GM23248 (cell line): ENCODE measurements at regions not wholly inside any gene's neighbourhood (a gene's known extent, or its start where the extent isn't known, plus 50 kb on each side); places are given as distances from the start of the nearest gene placed in this dataset.

ENCODE experiments used
- DNase-seq: peaks from one replicate; pipeline ENCODE4 v3.0.0-alpha.2; 2015
- H2AFZ ChIP-seq: fragments of 200-600 bp; sonication (generic); 2 replicates; pipeline ENCODE4 v1.6.1; 2016; ENCODE audit warnings: antibody characterized with exemption
- H3F3A ChIP-seq: fragments of 200-600 bp; sonication (generic); 2 replicates; pipeline ENCODE4 v1.6.1; 2016; ENCODE audit warnings: mild to moderate bottlenecking, antibody characterized with exemption, mixed run types; ENCODE audit not compliant: insufficient read depth
- H3K27ac ChIP-seq: fragments of 200-600 bp; sonication (generic); 2 replicates; pipeline ENCODE4 v1.5.1; 2016; ENCODE audit warnings: mild to moderate bottlenecking
- H3K27me3 ChIP-seq: fragments of 200-600 bp; sonication (generic); replicated peaks from 2 replicates; pipeline ENCODE4 v1.6.1; 2016; ENCODE audit warnings: mild to moderate bottlenecking; ENCODE audit not compliant: insufficient read depth
- H3K36me3 ChIP-seq: fragments of 200-600 bp; sonication (generic); 2 replicates; pipeline ENCODE4 v1.6.1; 2016; ENCODE audit warnings: low read depth, mild to moderate bottlenecking
- H3K4me1 ChIP-seq: fragments of 200-600 bp; sonication (generic); 2 replicates; pipeline ENCODE4 v1.6.1; 2016; ENCODE audit warnings: mild to moderate bottlenecking; ENCODE audit not compliant: insufficient read depth
- H3K4me2 ChIP-seq: fragments of 200-600 bp; sonication (generic); one replicate; pipeline ENCODE4 v1.6.1; 2016; ENCODE audit warnings: mild to moderate bottlenecking; ENCODE audit not compliant: unreplicated experiment
- H3K4me3 ChIP-seq: fragments of 200-600 bp; sonication (generic); 2 replicates; pipeline ENCODE4 v1.5.1; 2016; ENCODE audit warnings: mild to moderate bottlenecking
- H3K79me2 ChIP-seq: fragments of 200-600 bp; sonication (generic); 2 replicates; pipeline ENCODE4 v1.6.1; 2016; ENCODE audit warnings: mild to moderate bottlenecking; ENCODE audit not compliant: insufficient read depth
- H3K9ac ChIP-seq: fragments of 200-600 bp; sonication (generic); 2 replicates; pipeline ENCODE4 v1.6.1; 2016; ENCODE audit warnings: mild to moderate bottlenecking
- H3K9me2 ChIP-seq: fragments of 200-600 bp; sonication (generic); 2 replicates; pipeline ENCODE4 v1.6.1; 2016; ENCODE audit warnings: mixed run types, mild to moderate bottlenecking, moderate library complexity; ENCODE audit not compliant: insufficient read depth
- H3K9me3 ChIP-seq: fragments of 200-600 bp; sonication (generic); one replicate; pipeline ENCODE4 v1.6.1; 2017; ENCODE audit warnings: low read depth
- H4K20me1 ChIP-seq: fragments of 200-600 bp; sonication (generic); 2 replicates; pipeline ENCODE4 v1.6.0; 2016; ENCODE audit not compliant: insufficient read depth
- EZH2 ChIP-seq: fragments of 200-600 bp; sonication (generic); IDR thresholded peaks from 2 replicates; pipeline ENCODE4 v1.6.1; 2018; ENCODE audit warnings: antibody characterized with exemption, mild to moderate bottlenecking; ENCODE audit not compliant: insufficient read depth, poor library complexity, severe bottlenecking
- EZH2phosphoT487 ChIP-seq: fragments of 200-600 bp; sonication (generic); IDR thresholded peaks from 2 replicates; pipeline ENCODE4 v1.6.1; 2018; ENCODE audit warnings: antibody characterized with exemption, moderate library complexity, mild to moderate bottlenecking, low read depth; ENCODE audit not compliant: insufficient read depth
- WGBS, 2 experiments: methylation state at CpG; one replicate each; pipeline ENCODE4 v1.1.6; 2015 to 2017; ENCODE audit warnings: low lambda C conversion rate in 2 of 2, low coverage in 1 of 2; ENCODE audit errors: missing lambda C conversion rate in 2 of 2; 5-methylcytosine and 5-hydroxymethylcytosine counted together
- in situ Hi-C: fragments of 300-500 bp; cut with MboI; formaldehyde crosslinking; loops from 2 replicates; pipeline ENCODE4 v1.15.0; 2020

GRCh38 chr1:193592317-193592716 is 405.9 kb upstream of the B3GALT2 start:
- in situ Hi-C loops, result no loop called here
- Histone ChIP-seq H3K9ac (no peak overlapping the region), H3K27me3 (no peaks in the 10 kb centered on the region; the same call in 1 of the 2 replicates), H3K9me3 (no peaks in the 10 kb centered on the region), H3K4me3 (no peak overlapping the region), H4K20me1 (no peaks in the 10 kb centered on the region), H2AFZ (no peak overlapping the region), H3F3A (no peaks in the 10 kb centered on the region), H3K36me3 (no peaks in the 10 kb centered on the region), H3K27ac (no peak overlapping the region), H3K9me2 (no peaks in the 10 kb centered on the region), H3K4me2 (no peak overlapping the region), H3K4me1 (no peaks in the 10 kb centered on the region), H3K79me2 (no peaks in the 10 kb centered on the region)
- 1 to 3% methylated on average over 2 of the region's 2 CpGs for WGBS, 2 experiments
- TF ChIP-seq EZH2phosphoT487 (no peak), EZH2 (no peak)
- DNase-seq, result no peak

- H3K27ac ChIP-seq, result no peak overlapping the region
- H3K9ac ChIP-seq, result no peak overlapping the region
- H4K20me1 ChIP-seq, result no peaks in the 10 kb centered on the region
- no peaks in the 10 kb centered on the region for H3K79me2 ChIP-seq
- in situ Hi-C loops, result no loop called here
- H3K9me3 ChIP-seq, result no peaks in the 10 kb centered on the region
- H3K4me1 ChIP-seq, result no peaks in the 10 kb centered on the region
- no peaks in the 10 kb centered on the region; the same call in 1 of the 2 replicates for H3K27me3 ChIP-seq
- DNase-seq, result no peak
- no peak overlapping the region for H3K4me2 ChIP-seq
- H2AFZ ChIP-seq, result no peak overlapping the region
- no peak for TF ChIP-seq EZH2phosphoT487
- TF ChIP-seq EZH2, result no peak
- H3K4me3 ChIP-seq, result no peak overlapping the region
- no peaks in the 10 kb centered on the region for H3F3A ChIP-seq
- no peaks in the 10 kb centered on the region for H3K36me3 ChIP-seq
- no peaks in the 10 kb centered on the region for H3K9me2 ChIP-seq
Observed at GRCh38 chr1:193590102-193590501, 403.7 kb upstream of the B3GALT2 start.

DNA sequence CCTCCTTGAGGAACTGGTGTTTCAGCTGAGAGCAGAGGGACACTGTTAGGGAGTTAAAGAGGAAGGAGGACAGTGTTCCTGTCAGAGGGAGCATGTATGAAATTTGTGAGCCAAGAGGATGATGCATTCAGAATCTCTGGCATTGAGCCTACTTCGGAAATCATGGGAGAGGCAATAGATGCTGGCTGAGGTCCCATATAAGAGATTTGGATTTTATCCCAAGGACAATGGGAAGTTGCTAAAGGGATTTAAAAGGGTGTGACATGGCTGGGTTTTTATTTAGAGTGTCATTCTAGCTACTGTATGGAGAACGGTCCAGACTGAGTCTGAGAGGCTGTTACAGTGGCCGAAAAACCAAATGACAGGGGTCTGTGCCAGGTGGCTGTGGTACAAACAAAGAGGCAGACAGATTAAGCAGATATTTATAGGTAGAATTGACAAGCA is 403.2 kb upstream of the B3GALT2 start:
- Histone ChIP-seq H2AFZ (no peak overlapping the region), H3F3A (no peaks in the 10 kb centered on the region), H3K9me2 (no peaks in the 10 kb centered on the region), H3K27me3 (no peaks in the 10 kb centered on the region; the same call in 1 of the 2 replicates), H3K4me2 (no peak overlapping the region), H3K4me1 (no peaks in the 10 kb centered on the region), H3K9ac (no peak overlapping the region), H3K79me2 (no peaks in the 10 kb centered on the region), H3K4me3 (no peak overlapping the region), H3K9me3 (no peaks in the 10 kb centered on the region), H3K27ac (no peak overlapping the region), H3K36me3 (no peaks in the 10 kb centered on the region), H4K20me1 (no peaks in the 10 kb centered on the region)
- WGBS, 2 experiments, result 3 to 6% methylated on average over 3 of the region's 3 CpGs
- DNase-seq, result peak; percentile 17
- in situ Hi-C loops, result no loop called here
- TF ChIP-seq EZH2, result no peak
- no peak for TF ChIP-seq EZH2phosphoT487

DNA sequence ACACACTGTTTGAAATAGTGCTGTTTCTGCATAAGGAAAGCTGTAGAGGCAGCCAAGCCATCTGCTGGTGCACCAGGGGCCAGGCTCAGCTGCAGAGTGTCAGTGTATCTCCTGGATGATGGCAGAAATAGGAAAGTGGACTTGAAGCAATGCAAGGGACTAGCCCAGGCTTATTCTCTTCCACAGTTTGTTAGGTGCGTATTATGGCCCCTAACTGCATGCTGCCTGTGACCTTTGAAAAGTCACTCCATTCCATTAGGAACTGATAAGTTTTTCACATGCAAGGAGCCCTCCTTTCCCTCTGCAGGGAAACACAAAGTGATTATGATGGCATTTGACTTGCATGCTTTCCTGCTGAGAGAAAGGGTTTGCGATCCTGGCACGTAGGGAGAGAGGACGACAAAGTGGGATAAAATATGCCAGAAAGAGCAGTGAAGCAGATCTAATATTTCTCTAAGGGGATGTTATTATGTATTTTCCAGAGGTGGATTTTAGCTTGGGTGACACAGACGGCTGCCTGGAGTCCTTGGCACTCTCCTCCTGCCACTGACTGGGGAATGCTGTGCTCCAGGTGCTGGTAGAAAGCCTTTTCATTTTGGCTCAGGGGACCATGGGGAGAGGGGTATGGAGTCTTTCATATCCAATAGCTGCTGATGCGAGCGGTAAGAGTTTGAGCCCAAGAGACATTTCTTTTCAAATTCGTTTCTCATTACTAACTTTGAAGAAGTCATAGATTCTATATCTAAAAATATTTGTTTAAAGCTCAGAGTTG is 402.1 kb upstream of the B3GALT2 start:
- 44 to 45% methylated on average over 8 of the region's 8 CpGs for WGBS, 2 experiments
- Histone ChIP-seq H3K4me3 (no peak overlapping the region), H3K9ac (no peak overlapping the region), H3K9me3 (no peaks in the 10 kb centered on the region), H3K79me2 (no peaks in the 10 kb centered on the region), H3K27ac (no peak overlapping the region), H3K27me3 (no peaks in the 10 kb centered on the region; the same call in 1 of the 2 replicates), H2AFZ (no peak overlapping the region), H3F3A (no peaks in the 10 kb centered on the region), H3K4me1 (no peaks in the 10 kb centered on the region), H4K20me1 (no peaks in the 10 kb centered on the region), H3K36me3 (no peaks in the 10 kb centered on the region), H3K4me2 (no peak overlapping the region), H3K9me2 (no peaks in the 10 kb centered on the region)
- in situ Hi-C loops, result no loop called here
- no peak for DNase-seq
- TF ChIP-seq EZH2phosphoT487 (no peak), EZH2 (no peak)

DNA sequence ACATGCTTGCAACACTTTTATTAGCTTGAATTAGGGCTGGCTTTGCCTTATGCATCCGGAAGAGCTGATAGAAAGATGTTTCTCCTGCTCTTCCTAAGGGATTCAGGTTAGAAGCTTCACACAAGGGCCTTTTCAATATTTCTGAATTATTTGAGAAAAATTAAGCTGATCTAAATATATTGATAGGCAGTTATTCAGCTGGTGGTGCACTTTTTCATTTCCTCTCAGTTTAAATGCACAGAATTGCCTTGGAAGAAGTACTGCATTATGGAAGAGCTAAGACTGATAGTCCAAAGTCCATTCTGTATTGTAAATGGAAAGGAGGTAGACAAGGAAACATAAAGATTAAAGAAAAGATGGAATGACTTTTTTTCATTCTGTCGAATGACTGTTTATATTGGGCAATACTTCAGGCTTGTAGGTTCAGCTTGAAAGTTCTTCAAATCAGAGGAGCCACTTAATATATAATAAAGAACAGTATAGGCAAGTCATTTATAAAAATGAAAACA is 398.4 kb upstream of the B3GALT2 start:
- H3K9ac ChIP-seq, result no peak overlapping the region
- no peaks in the 10 kb centered on the region for H3K9me3 ChIP-seq
- TF ChIP-seq EZH2, result no peak
- TF ChIP-seq EZH2phosphoT487, result no peak
- no peak overlapping the region for H3K4me2 ChIP-seq
- H3F3A ChIP-seq, result no peaks in the 10 kb centered on the region
- DNase-seq, result no peak
- WGBS, 2 experiments, result 40 to 59% methylated on average over 2 of the region's 2 CpGs
- no peak overlapping the region for H3K27ac ChIP-seq
- no peaks in the 10 kb centered on the region for H3K79me2 ChIP-seq
- in situ Hi-C loops, result no loop called here
- H2AFZ ChIP-seq, result no peak overlapping the region
- no peaks in the 10 kb centered on the region for H3K27me3 ChIP-seq
- H3K4me1 ChIP-seq, result no peaks in the 10 kb centered on the region
- H3K9me2 ChIP-seq, result no peaks in the 10 kb centered on the region
- no peaks in the 10 kb centered on the region for H3K36me3 ChIP-seq
- H4K20me1 ChIP-seq, result no peaks in the 10 kb centered on the region
- H3K4me3 ChIP-seq, result no peak overlapping the region
